Gastroesophageal sphincter (tissue), 4 donors: ENCODE measurements at regions not wholly inside any gene's neighbourhood (a gene's known extent, or its start where the extent isn't known, plus 50 kb on each side); places are given as distances from the start of the nearest gene placed in this dataset.

Experiments used
- ATAC-seq: fragments of 150-250 bp; one replicate; pipeline ENCODE4 v1.9.1; 2016; ENCODE audit warnings: mild to moderate bottlenecking, moderate library complexity
- H3K27ac ChIP-seq, 4 donors: fragments of 200-600 bp; sonication (generic) in 3 of 4; 1 replicate in 3 of 4; 2 replicates in 1 of 4; pipeline ENCODE4 v1.5.1; 2016 to 2019
- H3K27me3 ChIP-seq: fragments of 200-600 bp; sonication (generic); one replicate; pipeline ENCODE4 v1.5.1; 2019
- H3K36me3 ChIP-seq, 2 donors: fragments of 200-600 bp; sonication (generic); one replicate each; pipeline ENCODE4 v1.5.1; 2019; ENCODE audit warnings: control low read depth in 1 of 2
- H3K4me1 ChIP-seq, 3 donors: fragments of 200-600 bp; sonication (generic); 1 replicate in 2 of 3; 2 replicates in 1 of 3; pipeline ENCODE4 v1.5.1; 2016 to 2019; ENCODE audit warnings: control low read depth in 2 of 3
- H3K4me3 ChIP-seq, 2 donors: fragments of 200-600 bp; sonication (generic); one replicate each; pipeline ENCODE4 v1.5.1; 2019; ENCODE audit warnings: mild to moderate bottlenecking in 1 of 2, moderate library complexity in 1 of 2
- H3K9me3 ChIP-seq, 3 donors: fragments of 200-600 bp; sonication (generic); one replicate each; pipeline ENCODE4 v1.5.1; 2017 to 2019; ENCODE audit warnings: control low read depth in 2 of 3
- CTCF ChIP-seq, 4 experiments: fragments of 200-600 bp in 2 of 4; fragments of 450-650 bp in 2 of 4; sonication (generic) in 1 of 4; IDR thresholded peaks; one replicate each; pipeline ENCODE4 v1.5.1; 2017 to 2019; ENCODE audit warnings: antibody characterized with exemption in 4 of 4, mild to moderate bottlenecking in 2 of 4, moderate library complexity in 2 of 4
- EP300 ChIP-seq: sonication (generic); formaldehyde crosslinking; IDR thresholded peaks from one replicate; pipeline ENCODE4 v1.6.1; 2017; ENCODE audit warnings: antibody characterized with exemption, mild to moderate bottlenecking
- POLR2A ChIP-seq, 2 donors: fragments of 450-650 bp; IDR thresholded peaks; one replicate each; pipeline ENCODE4 v1.6.1; 2017; ENCODE audit warnings: antibody characterized with exemption in 2 of 2, mild to moderate bottlenecking in 2 of 2, moderate library complexity in 1 of 2
- POLR2AphosphoS5 ChIP-seq: sonication (generic); formaldehyde crosslinking; IDR thresholded peaks from one replicate; pipeline ENCODE4 v1.6.1; 2017; ENCODE audit warnings: antibody characterized with exemption
- WGBS, 2 donors: methylation state at CpG; one replicate each; pipeline ENCODE4 v1.1.5; 2018; ENCODE audit warnings: low coverage in 1 of 2; 5-methylcytosine and 5-hydroxymethylcytosine counted together

- 6 to 37% methylated on average over 3 to 7 of the region's 7 CpGs for WGBS, 2 donors
- TF ChIP-seq CTCF (IDR thresholded peaks at IDR 0.05), result no peak
- TF ChIP-seq EP300, result no peak
- TF ChIP-seq POLR2AphosphoS5, result peak; percentile 45
Measured at GRCh38 chr4:123976285-123976684, 579.7 kb downstream of the SPRY1 start.

GRCh38 chr4:123976819-123977218 lies 580.2 kb downstream of the SPRY1 start:
- no peak for TF ChIP-seq POLR2A (IDR thresholded peaks at IDR 0.05)
- no peak for TF ChIP-seq CTCF (IDR thresholded peaks at IDR 0.05)
- TF ChIP-seq POLR2AphosphoS5, result no peak
- TF ChIP-seq EP300, result no peak
- ATAC-seq, result no peak
- no peak overlapping the region for H3K4me3 ChIP-seq
- no peaks in the 10 kb centered on the region for H3K27me3 ChIP-seq
- no peaks in the 10 kb centered on the region for H3K36me3 ChIP-seq
- H3K9me3 ChIP-seq, result peaks cover 0 to 12% (median 2%) of the 10 kb centered on the region in 3 donors
- peak overlapping the region; percentile 22 to 57 (median 42) for H3K27ac ChIP-seq
- 56 to 58% methylated on average over 2 of the region's 2 CpGs for WGBS, 2 donors
- H3K4me1 ChIP-seq, result peaks cover 3 to 15% (median 3%) of the 10 kb centered on the region in 3 donors

More at GRCh38 chr4:123976285-123976684, 579.7 kb downstream of the SPRY1 start:
- Histone ChIP-seq H3K4me1 (peaks cover 3 to 15% (median 3%) of the 10 kb centered on the region in 3 donors), H3K9me3 (peaks cover 0 to 12% (median 2%) of the 10 kb centered on the region in 3 donors), H3K4me3 (no peak overlapping the region), H3K36me3 (no peaks in the 10 kb centered on the region), H3K27me3 (no peaks in the 10 kb centered on the region), H3K27ac (peak overlapping the region in 3 of 4 donors; percentile 22 to 57 (median 44))
- ATAC-seq, result peak; percentile 46

GRCh38 chr4:123977641-123978081 lies 581.1 kb downstream of the SPRY1 start:
- no peaks in the 10 kb centered on the region for H3K27me3 ChIP-seq
- TF ChIP-seq EP300 (no peak), CTCF (IDR thresholded peaks at IDR 0.05) (no peak), POLR2AphosphoS5 (no peak), POLR2A (IDR thresholded peaks at IDR 0.05) (no peak)
- H3K9me3 ChIP-seq, result peaks cover 0 to 15% (median 2%) of the 10 kb centered on the region in 3 donors
- ATAC-seq, result no peak
- H3K27ac ChIP-seq, result no peak overlapping the region
- WGBS, 2 donors, result 61 to 79% methylated on average over 3 of the region's 3 CpGs
- H3K36me3 ChIP-seq, result no peaks in the 10 kb centered on the region
- H3K4me1 ChIP-seq, result peaks cover 3 to 15% (median 3%) of the 10 kb centered on the region in 3 donors
- H3K4me3 ChIP-seq, result no peak overlapping the region

GRCh38 chr4:123978637-123979036 lies 582.0 kb downstream of the SPRY1 start:
- TF ChIP-seq POLR2AphosphoS5, result no peak
- TF ChIP-seq CTCF (IDR thresholded peaks at IDR 0.05), result no peak
- TF ChIP-seq EP300, result no peak
- no peak for TF ChIP-seq POLR2A (IDR thresholded peaks at IDR 0.05)
- Histone ChIP-seq H3K4me1 (peaks cover 3 to 15% (median 3%) of the 10 kb centered on the region in 3 donors), H3K4me3 (no peak overlapping the region), H3K36me3 (no peaks in the 10 kb centered on the region), H3K27ac (no peak overlapping the region), H3K27me3 (no peaks in the 10 kb centered on the region), H3K9me3 (peaks cover 0 to 21% (median 2%) of the 10 kb centered on the region in 3 donors)
- 67 to 100% methylated on average over 1 of the region's 1 CpG for WGBS, 2 donors
- ATAC-seq, result no peak

GRCh38 chr4:123980736-123981300 lies 584.2 kb downstream of the SPRY1 start:
- Histone ChIP-seq H3K27ac (no peak overlapping the region), H3K4me1 (peaks cover 3 to 29% (median 8%) of the 10 kb centered on the region in 3 donors), H3K27me3 (no peaks in the 10 kb centered on the region), H3K4me3 (no peak overlapping the region), H3K9me3 (peaks cover 0 to 21% (median 2%) of the 10 kb centered on the region in 3 donors), H3K36me3 (no peaks in the 10 kb centered on the region)
- WGBS, 2 donors, result 73 to 80% methylated on average over 2 of the region's 2 CpGs
- no peak for ATAC-seq
- TF ChIP-seq POLR2AphosphoS5 (no peak), POLR2A (IDR thresholded peaks at IDR 0.05) (no peak), CTCF (IDR thresholded peaks at IDR 0.05) (no peak), EP300 (no peak)
